Glomerular visceral epithelial cell (primary cell): ENCODE measurements at regions not wholly inside any gene's neighbourhood (a gene's known extent, or its start where the extent isn't known, plus 50 kb on each side); places are given as distances from the start of the nearest gene placed in this dataset.
"Not testable (repeated sequence)": the region's sequence is repeated elsewhere in the genome, so short reads cannot be mapped to it uniquely, and the experiment has no call there.

Experiments used
- DNase-seq: peaks from one replicate; pipeline ENCODE4 v3.0.0-alpha.2; 2016; ENCODE audit errors: extremely low spot score

DNA sequence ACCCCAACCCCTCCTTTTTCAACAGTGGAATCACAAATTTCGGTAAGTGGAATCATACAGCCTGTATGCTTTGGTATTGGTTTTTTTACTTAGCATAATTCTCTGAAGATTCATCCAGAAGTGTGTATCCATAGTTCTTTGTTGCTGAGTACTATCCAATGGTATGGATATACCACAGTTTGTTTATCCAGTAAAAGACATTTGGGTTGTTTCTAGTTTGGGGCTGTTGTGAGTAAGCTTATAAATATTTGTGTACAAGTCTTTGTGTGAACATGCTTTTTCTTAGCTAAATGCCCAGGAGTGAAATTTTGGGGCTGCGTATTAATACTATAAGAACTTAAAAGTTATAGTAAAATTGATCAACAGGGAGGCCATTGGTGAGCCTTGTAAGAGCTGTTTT lies 57.5 kb upstream of the GC start:
- no peak for DNase-seq

DNA sequence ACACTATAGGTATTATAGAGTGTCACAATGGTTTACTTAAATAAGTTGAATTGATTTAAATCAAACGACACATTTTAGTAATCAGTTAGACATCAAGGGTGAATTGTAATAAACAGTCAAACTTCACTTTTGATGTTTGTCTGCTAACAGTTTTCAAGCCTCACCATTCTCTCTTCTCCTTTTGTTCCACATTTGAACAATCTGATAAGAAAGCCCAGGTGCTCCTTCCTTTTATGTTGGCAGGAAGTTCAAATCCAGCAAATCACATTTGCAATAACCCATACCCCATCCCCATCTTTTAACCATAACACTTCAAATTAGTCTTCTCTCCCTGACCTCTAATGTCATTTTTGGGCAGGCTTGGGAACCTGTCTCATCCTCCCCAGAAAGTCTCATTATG lies 63.4 kb upstream of the GC start:
- no peak for DNase-seq

DNA sequence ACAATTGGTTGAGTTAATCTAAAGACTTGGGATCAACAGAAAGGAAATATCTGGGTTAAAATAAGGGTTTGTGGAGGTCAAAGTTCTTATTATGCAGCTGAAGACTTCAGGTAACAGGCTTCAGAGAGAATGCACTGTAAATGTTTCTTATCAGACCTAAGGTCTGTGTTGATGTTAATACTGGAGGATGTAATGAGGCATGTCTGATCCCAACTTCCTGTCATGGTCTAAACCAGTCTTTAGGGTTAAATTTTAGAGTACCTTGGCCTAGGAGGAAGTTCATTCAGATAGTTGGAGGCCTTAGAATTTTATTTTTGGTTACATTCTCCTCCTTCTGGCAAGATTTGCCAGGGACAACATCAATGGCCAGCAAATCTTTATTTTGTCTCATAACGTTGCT lies 72.1 kb upstream of the GC start:
- no peak for DNase-seq

DNA sequence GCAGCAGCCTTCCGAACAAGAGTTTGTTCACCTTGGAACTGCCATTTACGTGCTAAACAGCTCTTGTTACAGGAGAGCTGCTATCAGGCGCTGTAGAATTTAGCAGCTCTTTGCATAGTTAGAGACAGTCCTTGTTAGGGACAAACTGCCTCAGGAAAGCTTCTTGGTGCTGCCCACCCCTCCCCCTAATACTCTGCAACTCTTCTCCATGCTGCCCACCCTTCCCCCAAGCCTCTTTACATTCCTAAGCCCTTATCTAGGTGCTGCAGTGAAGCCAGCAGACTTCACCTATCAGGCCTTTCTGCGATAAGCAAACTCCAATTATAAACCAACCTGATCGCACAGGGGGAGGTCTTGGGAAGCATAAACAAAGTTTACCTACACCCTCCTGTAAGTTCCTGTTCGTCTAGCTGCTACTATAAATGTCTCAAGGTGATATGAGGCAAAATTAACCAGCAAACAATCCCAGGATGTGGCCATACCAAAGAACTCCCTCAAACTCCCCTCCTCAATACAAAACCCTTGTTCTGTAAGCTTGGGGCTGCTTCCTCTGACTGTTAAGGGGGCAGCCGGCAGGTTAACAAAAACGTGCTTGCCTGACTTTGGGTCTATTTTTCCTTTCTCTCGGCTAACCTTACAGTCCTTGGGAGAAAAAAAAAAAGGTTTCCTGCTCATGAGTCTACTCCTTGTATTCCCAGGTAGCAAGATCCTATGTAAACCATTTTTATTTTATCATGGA lies 74.0 kb upstream of the GC start:
- no peak for DNase-seq

DNA sequence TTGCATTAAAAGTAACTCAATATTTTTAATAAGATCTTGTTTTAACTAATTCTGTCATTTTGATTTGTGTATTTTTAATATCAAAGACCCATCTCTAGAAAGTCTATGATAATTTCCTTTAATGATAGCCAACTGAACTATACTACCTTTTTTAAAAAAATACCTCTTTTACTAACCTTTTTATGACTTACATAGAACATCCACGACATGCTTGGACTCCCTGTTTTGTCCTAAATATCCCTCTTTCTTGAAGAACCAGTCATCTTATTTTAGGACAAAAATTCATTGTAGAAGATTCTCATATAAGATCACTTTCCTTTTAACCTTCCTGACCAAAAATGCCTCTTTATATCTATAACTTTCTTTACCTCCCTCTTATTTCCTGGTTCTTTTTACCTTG lies 76.8 kb upstream of the GC start:
- DNase-seq = no peak

DNA sequence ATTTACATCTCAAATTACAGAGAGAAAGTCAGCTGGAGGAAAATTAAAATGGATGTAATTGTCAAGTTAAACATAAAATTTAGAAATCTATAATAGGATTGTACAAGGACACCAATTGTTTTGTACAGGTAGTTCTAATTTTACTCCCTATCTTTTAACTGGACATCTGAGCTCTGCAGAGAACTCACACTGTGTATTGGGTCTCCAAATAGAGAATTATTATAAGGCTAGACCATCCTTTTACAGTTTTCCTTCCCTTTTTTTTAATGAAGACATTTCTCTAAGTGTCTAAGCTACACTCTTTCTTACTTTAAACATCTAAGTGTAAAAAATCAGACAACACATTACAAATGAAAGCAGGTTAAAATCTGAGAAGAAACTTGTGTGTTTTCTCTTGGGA lies 78.4 kb upstream of the GC start:
- DNase-seq = no peak

DNA sequence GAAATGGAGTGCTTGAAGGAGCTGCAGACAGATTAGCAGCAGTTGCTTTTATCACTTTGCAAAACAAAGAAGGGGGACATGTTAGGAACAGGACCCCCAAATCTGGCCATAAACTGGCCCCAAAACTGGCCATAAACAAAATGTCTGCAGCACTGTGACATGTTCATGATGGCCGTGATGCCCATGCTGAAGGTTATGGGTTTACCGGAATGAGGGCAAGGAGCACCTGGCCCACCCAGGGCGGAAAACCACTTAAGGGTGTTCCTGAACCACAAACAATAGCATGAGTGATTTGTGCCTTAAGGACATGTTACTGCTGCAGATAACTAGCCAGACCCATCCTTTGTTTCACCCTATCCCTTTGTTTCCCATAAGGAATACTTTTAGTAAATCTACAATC lies 79.6 kb upstream of the GC start:
- DNase-seq = no peak

DNA sequence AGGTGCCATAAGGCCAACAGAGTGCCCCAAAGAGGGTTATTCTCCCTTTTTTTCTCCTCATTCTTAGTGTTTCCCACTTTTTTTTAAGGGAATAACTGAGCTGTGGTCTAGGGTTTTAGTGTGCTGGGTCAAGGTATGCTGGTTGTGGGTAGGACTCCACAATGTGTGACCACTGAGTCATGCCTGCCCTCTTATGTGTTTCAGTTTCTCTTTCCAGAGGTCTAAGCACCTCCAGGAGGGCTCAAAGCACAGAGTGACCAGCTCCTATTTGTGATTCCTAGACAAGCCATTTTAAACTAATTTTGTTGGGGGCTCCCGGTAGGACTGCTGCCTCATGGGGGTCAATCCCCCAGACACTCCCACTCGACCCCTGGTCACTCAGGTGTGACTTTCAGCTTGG lies 80.5 kb upstream of the GC start:
- DNase-seq = no peak

DNA sequence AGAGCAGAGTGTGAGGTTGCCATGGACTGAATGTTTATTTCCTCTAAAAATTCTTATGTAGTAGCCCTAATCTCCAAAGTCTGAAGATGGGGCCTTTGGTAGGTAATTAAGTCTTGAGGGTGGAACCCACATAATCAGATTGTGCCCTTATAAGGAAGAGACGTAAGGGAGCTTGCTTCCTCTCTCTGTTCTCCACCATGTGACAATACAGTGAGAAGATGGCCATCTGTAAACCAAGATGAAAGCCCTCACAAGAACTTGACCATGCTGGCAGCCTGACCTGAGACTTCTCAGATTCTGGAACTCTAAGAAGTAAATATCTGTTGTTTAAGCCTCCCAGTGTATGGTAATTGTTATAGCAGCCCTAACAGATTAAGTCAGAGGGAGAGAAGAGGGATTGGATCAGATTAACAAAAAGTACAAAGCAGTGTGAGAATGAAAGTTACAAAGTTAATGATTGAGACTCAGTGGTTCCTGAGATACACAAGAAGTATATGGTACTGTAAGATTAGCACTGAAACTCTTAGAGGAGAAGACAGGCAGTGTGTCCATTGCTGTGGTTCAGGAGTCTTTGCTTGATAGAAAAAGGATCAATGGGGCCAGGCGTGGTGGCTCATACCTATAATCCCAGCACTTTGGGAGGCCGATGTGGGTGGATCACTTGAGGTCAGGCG lies 82.5 kb upstream of the GC start:
- DNase-seq = no peak

DNA sequence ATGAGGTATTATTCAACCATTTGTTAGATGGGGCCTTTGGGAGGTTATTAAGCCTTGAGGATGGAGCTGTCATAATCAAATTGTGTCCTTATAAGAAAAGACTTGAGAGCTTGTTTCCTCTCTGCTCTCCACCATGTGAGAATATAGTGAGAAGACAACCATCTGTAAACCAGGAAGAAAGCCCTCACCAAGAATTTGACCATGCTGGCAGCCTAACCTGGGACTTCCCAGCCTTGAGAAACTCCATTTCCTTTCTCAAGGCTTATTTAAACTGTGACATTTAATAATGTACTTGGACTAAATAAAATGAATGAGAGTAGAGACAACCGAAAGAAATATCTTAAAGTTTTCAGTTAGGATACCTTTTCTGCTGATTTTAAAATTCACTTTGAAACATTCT lies 83.7 kb upstream of the GC start:
- no peak for DNase-seq

DNA sequence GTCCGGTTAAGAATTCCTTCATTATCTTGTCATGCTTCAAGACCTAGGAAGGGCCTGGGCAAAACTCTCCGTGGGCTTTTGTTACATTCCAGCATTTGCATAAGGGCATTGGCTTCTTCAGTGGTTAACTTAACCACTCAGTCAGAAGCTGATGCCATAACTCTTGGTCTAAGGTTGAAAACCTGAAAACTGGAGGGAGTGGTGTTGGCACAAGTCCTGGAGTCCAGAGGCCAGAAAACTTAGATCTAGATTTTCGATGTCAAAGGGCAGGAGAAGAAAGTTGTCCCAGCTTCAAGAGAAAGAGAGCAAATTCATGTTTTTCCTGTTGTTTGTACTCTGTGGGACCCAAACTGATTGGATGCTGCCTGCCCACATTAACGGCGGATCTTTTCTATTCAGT lies 86.6 kb upstream of the GC start:
- no peak for DNase-seq

DNA sequence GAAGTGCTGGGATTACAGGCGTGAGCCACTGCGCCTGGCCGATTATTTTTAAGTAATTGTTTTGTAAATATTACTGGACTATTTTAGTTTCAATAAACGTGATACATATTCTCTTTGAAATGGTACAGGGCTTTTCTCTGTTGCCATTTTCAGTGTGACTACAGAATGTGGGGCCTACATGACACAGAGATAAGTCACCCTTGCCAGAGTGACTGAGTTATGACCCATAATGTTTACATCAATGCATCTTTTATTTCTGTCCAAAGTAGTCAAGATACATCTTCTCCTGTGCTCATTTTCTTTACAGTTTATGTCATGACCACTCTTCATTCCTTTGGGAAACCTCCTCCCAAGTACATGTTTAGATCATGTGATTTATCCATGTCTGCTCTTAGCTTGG lies 88.3 kb upstream of the GC start:
- no peak for DNase-seq

DNA sequence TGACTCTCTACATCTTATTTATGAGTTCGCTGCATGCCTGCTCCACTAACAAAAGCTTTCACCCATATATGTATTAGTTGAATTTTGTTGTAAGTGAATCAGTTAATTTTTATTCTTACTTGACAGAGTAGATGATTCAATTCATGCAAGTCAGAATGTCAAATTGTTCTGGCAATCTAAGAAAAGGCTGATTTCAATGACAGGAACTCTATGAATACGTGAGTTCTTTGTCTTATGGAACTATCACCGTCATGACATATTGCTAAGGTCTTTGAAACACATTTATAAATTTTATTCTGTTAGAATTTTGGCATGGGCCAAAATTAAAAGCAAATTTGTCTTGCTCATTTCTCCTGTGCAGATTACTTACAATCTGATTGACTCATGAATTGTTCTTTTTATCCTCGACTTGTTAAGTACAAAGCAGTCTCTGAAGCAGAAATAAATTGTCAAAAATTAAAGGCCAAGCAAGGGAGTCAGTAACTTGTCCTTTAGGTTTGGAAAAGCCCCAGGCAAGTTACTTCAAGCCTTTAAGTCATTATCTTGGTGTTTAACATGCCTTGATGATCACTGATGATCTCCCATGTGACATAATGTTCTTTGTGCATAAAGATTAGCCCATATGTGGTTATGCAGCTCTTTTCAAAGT lies 89.0 kb upstream of the GC start:
- DNase-seq = no peak

DNA sequence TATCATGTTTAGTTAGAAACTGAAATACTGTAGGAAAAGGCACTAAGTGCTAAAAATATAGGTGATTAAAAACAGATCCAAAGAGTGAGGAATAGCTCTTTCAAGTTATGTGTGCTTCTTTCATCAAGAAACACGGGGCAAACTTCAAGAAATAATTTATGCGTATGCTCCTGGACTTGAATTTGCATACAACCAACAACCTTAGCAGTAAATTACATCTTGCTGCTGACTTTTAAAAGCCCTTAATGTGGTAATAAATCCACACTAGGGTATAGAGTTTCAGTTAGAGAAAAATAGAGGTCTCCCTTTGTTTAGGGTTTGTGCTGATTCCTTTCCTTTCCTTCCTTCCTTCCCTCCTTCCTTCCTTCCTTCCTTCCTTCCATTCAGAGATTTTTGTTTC lies 94.5 kb upstream of the GC start:
- DNase-seq = no peak

DNA sequence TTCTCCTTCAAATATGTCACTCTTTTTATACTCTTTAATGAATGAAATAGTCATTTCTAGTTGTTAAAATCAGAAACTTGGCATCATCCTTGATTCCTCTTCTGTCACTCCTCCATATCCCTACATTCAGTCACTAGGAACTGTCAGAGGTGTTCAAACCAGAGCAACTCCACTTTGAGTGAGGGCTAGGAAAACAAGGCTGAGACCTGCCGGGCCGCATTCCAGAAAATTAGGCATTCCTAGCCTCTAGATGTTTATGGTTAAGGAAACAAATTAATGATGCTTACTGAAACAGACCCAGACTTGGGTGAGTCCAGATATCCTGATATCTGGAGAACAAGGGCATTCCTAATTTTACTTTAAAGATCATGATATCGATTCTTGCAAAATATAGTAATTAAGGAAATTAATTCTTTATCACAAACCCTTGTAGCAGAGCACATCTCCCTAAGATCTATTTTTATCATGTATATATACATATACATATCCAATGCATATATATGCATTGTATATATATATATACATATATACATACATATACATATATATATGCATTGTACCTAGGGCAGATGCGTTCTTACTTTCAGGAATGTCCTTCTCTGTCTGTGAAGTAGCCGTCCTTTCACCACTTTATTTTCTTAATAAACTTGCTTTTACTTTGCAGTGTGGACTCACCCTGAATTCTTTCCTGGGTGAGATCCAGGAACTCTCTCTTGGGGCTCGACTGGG lies 98.4 kb upstream of the GC start:
- DNase-seq = no peak

DNA sequence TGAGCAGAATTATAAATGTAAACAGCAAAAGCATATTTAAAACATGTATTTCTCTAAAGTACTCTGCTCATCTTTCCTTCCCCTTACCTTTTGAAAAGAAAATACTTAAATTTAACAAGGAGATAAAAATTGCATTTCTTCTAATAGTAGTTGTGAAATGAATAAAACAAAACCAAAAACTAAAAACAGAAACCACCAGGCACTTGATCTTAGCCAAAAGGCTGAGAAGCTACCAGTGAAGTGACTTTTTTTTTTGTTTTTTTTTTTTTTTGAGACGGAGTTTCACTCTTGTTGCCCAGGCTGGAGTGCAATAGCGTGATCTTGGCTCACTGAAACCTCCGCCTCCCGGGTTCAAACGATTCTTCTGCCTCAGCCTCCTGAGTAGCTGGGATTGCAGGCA lies 116.5 kb upstream of the GC start:
- not testable (repeated sequence) for DNase-seq

DNA sequence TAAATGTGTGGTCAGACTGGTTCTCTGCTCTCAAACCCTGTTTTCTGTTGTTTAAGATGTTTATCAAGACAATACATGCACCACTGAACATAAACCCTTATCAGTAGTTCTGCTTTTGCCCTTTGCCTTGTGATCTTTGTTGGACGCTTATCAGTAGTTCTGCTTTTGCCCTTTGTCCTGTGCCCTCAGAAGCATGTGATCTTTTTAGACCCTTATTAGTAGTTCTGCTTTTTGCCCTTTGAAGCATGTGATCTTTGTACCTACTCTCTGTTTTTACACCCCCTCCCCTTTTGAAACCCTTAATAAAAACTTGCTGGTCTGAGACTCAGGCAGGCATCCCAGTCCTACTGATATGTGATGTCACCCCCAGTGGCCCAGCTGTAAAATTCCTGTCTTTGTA lies 121.7 kb upstream of the GC start:
- not testable (repeated sequence) for DNase-seq

DNA sequence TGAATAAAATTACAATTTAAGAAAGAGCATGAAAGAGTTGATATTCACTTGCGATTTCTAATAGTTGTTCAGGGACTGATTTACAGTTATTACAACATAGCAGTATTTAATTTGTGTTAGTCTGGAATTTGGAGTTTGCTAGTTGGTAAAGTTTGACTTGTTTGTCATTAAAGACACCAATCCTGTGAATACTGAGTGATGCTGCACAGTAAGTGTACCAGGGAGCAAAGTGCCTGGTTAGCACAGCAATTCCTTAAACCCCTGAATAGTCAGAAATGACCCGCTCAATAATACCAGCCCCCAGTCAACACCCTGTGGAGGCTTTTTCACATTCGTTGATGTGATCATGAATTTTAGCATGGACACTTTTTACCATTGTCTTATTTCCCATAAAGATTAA lies 122.2 kb upstream of the GC start:
- DNase-seq = no peak

DNA sequence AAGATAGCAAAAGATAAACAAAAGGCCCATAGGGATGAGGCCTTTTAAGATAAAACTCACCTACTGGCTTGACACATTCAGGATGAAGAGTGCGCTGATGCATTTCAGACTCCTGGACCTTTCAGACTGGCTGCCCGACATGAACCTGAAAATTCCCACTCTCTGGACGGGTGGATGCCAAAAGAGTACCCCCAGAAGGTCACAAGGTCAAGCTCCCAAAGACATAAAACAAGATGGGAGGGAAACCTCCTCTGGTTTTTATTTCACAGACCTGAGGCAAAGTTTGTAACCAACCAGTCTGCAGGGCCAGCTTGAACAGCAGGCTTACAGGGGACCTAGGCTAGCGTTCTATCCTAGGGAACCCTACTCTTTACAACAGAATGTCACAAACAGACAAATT lies 123.2 kb upstream of the GC start:
- no peak for DNase-seq

DNA sequence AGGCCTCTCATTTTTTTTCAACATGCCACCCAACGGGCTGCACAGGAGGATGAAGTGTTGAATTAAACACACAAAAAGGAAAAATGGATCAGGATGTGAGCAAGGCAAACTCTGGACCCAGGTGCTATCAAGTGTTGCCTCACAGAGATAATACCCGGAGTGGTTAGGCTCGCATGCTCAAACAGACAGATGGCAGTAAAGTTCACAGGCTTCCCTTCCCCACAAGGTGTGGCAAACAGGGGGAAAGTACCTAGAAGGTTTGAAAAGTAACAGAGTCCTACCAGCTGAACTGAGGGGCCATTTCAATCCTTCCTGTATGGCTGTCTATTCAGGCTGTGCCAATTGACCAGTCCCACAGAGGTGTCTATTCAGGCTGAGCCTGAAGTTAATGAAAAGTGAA lies 123.9 kb upstream of the GC start:
- no peak for DNase-seq

DNA sequence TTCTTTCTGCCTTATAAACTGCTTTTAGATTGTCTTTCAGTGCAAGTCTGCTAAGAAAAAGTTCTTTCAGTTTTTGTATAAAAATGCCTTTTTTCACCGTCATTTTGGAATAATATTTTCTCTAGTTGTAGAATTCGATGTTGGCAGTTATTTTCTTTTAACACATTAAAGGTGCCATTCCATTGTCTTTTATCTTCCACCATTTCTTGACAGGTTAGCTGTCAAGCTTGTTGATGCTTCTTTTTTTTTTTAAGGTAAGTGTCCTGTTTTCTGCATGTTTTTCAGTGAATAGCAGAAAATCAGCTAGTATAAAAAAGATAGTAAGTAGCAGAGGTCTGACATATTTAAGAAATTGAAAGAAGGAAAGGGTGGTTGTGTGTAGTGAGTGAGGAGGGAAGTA lies 118.5 kb upstream of the NPFFR2 start:
- no peak for DNase-seq

DNA sequence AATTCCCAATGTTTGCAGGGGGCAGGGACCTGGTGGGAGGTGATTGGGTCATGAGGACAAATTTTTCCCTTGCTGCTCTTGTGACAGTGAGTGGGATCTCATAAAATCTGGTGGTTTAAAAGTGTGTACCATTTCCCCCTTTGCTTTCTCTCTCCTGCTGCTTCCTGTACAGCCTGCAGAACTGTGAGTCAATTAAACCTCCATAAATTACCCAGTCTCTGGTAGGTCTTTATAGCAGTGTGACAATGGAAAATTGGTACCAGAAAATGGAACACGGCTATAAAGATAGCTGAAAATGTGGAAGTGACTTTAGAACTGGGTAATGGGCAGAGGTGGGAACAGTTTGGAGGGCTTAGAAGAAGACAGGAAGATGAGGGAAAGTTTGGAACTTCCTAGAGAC lies 108.7 kb upstream of the NPFFR2 start:
- no peak for DNase-seq

DNA sequence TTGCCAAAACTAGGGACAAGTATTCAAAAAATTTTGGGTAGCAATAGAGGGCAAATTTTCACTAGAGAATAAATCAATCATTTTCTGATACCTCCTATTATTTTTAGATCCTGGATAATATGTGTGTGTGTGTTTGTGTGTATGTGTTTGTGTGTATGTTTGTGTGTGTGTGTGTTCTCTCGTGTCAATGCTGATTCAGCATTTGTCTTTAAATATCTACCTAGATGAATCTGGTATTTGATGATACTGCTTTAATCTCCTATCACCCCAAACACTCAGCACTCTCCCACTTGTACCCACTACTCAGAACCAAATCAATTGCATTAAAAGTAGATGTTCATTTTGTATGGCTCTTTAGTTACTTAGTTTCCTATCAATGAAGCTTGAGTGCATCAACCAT lies 101.3 kb upstream of the NPFFR2 start:
- no peak for DNase-seq
